ENCODE measurements at regions not wholly inside any gene's neighbourhood (a gene's known extent, or its start where the extent isn't known, plus 50 kb on each side); places are given as distances from the start of the nearest gene placed in this dataset.

GRCh38 chrX:131634900-131635299, 91.0 kb downstream of the OR13H1 start:
- TF ChIP-seq CTCF (IDR thresholded peaks at IDR 0.05; ENCODE audit: low read depth, low read length, missing input control) = no peak
- no peak for TF ChIP-seq REST (IDR thresholded peaks at IDR 0.05)

All from liver (tissue), 2 donors.